ENCODE measurements at regions not wholly inside any gene's neighbourhood (a gene's known extent, or its start where the extent isn't known, plus 50 kb on each side); places are given as distances from the start of the nearest gene placed in this dataset.
A peak's percentile ranks its signal among the peaks of the same experiment; 100 is the strongest.
"Not testable (repeated sequence)": the region's sequence is repeated elsewhere in the genome, so short reads cannot be mapped to it uniquely, and the experiment has no call there.

DNA sequence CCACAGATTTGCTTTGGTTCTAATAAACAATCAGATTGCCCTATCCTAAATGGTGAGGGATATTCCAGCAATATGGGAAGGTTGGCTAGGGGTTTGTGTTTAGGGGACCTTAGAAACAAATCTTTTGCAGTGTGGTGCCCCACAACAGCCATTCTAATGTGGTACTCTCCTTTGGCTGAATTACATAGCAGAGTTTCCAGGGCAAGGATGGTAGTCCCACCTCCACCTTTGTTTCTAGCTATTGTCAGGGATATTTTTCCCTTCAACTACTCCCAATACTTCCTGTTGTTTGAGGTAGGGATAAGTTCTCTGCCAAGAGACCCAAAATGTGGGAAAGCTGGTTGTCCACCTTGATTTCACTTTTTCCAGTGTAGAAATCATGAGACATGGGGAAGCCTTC is 494.7 kb upstream of the CHORDC1 start:
- no peak for TF ChIP-seq CTCF (conservative IDR thresholded peaks at IDR 0.05; ENCODE audit: low read depth, low read length)
- H3K4me3 ChIP-seq (ENCODE audit: low read length), result no peak overlapping the region
- DNase-seq (ENCODE audit: low read depth), result no peak

DNA sequence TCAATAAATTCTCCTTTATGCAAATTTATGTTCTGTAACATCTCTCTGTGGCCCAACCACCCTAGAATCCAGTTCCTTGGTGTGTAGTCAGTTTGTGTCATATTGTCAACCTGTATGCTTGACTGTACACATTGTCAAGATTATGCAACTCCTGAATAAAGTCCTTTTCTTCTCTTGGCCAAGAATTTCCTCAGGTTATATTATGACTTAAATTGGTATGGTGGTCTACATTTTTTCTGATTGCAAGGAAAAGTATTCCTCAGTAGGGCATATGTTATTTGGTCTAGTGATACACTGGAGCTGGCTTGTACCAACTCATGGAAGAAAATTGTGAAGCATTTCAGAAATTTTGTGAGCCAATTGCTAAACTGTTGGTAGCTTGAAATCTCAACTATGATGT is 482.8 kb upstream of the CHORDC1 start:
- no peak for TF ChIP-seq CTCF (conservative IDR thresholded peaks at IDR 0.05; ENCODE audit: low read depth, low read length)
- DNase-seq (ENCODE audit: low read depth), result peak; percentile 40
- H3K4me3 ChIP-seq (ENCODE audit: low read length), result no peak overlapping the region

DNA sequence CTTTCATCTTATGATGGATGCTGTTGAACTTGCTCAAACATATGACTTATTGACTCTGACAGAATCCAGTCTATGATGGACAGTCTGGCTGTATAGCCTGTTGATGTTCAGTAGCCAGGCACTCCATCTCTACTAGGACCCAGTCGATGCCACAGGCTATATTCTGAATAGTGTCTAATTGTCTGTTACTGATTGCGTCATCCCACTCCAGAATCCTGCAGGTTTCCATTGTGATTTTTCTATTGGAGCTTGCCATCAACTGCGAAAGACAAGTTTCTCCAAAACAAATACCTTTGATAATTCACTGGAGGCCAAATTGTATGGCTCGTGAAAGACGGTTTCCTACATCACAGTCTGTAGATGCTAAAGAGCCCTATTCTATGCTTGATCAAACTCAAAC is 481.7 kb upstream of the CHORDC1 start:
- no peak for DNase-seq (ENCODE audit: low read depth)
- no peak overlapping the region for H3K4me3 ChIP-seq (ENCODE audit: low read length)
- TF ChIP-seq CTCF (conservative IDR thresholded peaks at IDR 0.05; ENCODE audit: low read depth, low read length), result no peak

- no peak overlapping the region for H3K4me3 ChIP-seq (ENCODE audit: low read length)
- no peak for DNase-seq (ENCODE audit: low read depth)
- TF ChIP-seq CTCF (conservative IDR thresholded peaks at IDR 0.05; ENCODE audit: low read depth, low read length), result no peak
These were observed 478.9 kb upstream of the CHORDC1 start for GRCh38 chr11:90701716-90702115.

- TF ChIP-seq CTCF (conservative IDR thresholded peaks at IDR 0.05; ENCODE audit: low read depth, low read length), result no peak
- H3K4me3 ChIP-seq (ENCODE audit: low read length), result no peak overlapping the region
- DNase-seq (ENCODE audit: low read depth), result no peak
These were observed 478.1 kb upstream of the CHORDC1 start for GRCh38 chr11:90700789-90701439.

GRCh38 chr11:90699791-90700400 is 477.0 kb upstream of the CHORDC1 start:
- H3K4me3 ChIP-seq (ENCODE audit: low read length), result no peak overlapping the region
- no peak for TF ChIP-seq CTCF (conservative IDR thresholded peaks at IDR 0.05; ENCODE audit: low read depth, low read length)
- DNase-seq (ENCODE audit: low read depth), result no peak

DNA sequence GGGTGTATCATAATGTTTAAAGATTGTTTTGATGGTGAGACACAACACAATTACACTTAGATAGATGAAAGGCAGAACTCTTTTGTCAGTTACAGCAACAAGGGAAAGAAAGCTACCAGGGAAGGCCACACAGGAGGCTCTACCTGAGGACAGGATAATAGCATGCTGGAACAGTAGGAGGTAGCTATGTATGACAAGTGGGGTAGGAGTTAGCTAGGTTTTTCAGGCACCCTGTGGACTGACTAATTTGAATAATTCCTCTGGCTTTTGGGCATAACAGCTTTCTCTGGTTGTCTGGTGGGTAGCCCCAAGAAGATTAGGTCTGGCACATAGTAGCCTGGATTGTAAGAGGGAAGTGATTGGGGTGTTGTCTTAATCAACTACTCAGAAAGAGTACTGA is 475.4 kb upstream of the CHORDC1 start:
- DNase-seq (ENCODE audit: low read depth), result no peak
- TF ChIP-seq CTCF (conservative IDR thresholded peaks at IDR 0.05; ENCODE audit: low read depth, low read length), result no peak
- no peak overlapping the region for H3K4me3 ChIP-seq (ENCODE audit: low read length)

DNA sequence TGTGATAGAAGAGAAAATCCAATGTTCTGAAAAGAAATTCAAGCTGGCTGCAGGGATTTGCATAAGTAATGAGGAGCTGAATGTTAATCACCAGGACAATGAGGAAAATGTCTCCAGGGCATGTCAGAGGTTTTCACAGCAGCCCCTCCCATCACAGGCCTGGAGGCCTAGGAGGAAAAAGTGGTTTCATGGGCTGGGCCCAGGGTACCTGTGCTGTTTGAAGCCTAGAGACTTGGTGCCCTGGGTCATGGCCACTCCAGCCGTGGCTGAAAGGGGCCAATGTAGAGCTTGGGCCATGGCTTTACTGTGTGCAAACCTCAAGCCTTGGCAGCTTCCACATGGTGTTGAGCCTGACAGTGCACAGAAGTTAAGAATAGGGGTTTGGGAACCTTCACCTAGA is 452.6 kb upstream of the CHORDC1 start:
- not testable (repeated sequence) for H3K4me3 ChIP-seq (ENCODE audit: low read length); DNase-seq (ENCODE audit: low read depth)

Measured in retinal pigment epithelial cell (primary cell).